Mesodermal cell (in vitro differentiated cells): ENCODE measurements at regions not wholly inside any gene's neighbourhood (a gene's known extent, or its start where the extent isn't known, plus 50 kb on each side); places are given as distances from the start of the nearest gene placed in this dataset.
"Not testable (repeated sequence)": the region's sequence is repeated elsewhere in the genome, so short reads cannot be mapped to it uniquely, and the experiment has no call there.

Source experiments
- H3K27ac ChIP-seq: 2 replicates; pipeline ENCODE4 v1.7.0; 2013; ENCODE audit warnings: mild to moderate bottlenecking, low read depth, low read length, moderate library complexity; ENCODE audit not compliant: severe bottlenecking
- H3K36me3 ChIP-seq: 2 replicates; pipeline ENCODE4 v1.7.1; 2013; ENCODE audit warnings: mild to moderate bottlenecking, low read length, moderate library complexity; ENCODE audit not compliant: control insufficient read depth, insufficient read depth
- H3K4me1 ChIP-seq: one replicate; pipeline ENCODE4 v1.7.1; 2013; ENCODE audit warnings: mild to moderate bottlenecking, low read length; ENCODE audit not compliant: insufficient read depth, control insufficient read depth, poor library complexity, severe bottlenecking
- H3K4me3 ChIP-seq: 2 replicates; pipeline ENCODE4 v1.7.0; 2013; ENCODE audit warnings: low read length, control low read depth, mild to moderate bottlenecking; ENCODE audit not compliant: insufficient read depth, poor library complexity, severe bottlenecking; ENCODE audit errors: extremely low read depth
- H3K9me3 ChIP-seq: 2 replicates; pipeline ENCODE4 v1.7.1; 2013; ENCODE audit warnings: mild to moderate bottlenecking, low read length, moderate library complexity; ENCODE audit not compliant: control insufficient read depth
- WGBS, 2 experiments: methylation state at CpG; one replicate each; pipeline ENCODE4 v1.1.5; 2013; ENCODE audit warnings: missing lambda C conversion rate in 2 of 2; ENCODE audit not compliant: insufficient coverage in 2 of 2; 5-methylcytosine and 5-hydroxymethylcytosine counted together

GRCh38 chrX:122140219-122140618 lies 1043.9 kb upstream of the GRIA3 start:
- H3K4me3 ChIP-seq, H3K36me3 ChIP-seq, H3K27ac ChIP-seq, H3K9me3 ChIP-seq, H3K4me1 ChIP-seq: not testable (repeated sequence)
- WGBS, 2 experiments: 100% methylated on average over 1 of the region's 5 CpGs; no CpG with 5 or more reads in 1 of the 2 experiments

- Histone ChIP-seq H3K4me1 (no peaks in the 10 kb centered on the region), H3K9me3 (no peaks in the 10 kb centered on the region), H3K4me3 (no peak overlapping the region), H3K27ac (no peak overlapping the region), H3K36me3 (no peaks in the 10 kb centered on the region)
- no CpG with 5 or more reads among the region's 1 CpG for WGBS, 2 experiments
Observed at GRCh38 chrX:122154019-122154418, 1030.1 kb upstream of the GRIA3 start.

GRCh38 chrX:122168241-122168640 lies 1015.8 kb upstream of the GRIA3 start:
- H3K9me3 ChIP-seq: no peaks in the 10 kb centered on the region
- H3K4me1 ChIP-seq: no peaks in the 10 kb centered on the region
- no peak overlapping the region for H3K27ac ChIP-seq
- no peaks in the 10 kb centered on the region for H3K36me3 ChIP-seq
- H3K4me3 ChIP-seq: no peak overlapping the region
- WGBS, 2 experiments: no CpG with 5 or more reads among the region's 2 CpGs

- 50 to 88% methylated on average over 1 of the region's 1 CpG for WGBS, 2 experiments
- Histone ChIP-seq H3K9me3 (peaks cover 3% of the 10 kb centered on the region), H3K4me3 (no peak overlapping the region), H3K27ac (no peak overlapping the region), H3K36me3 (no peaks in the 10 kb centered on the region), H3K4me1 (no peaks in the 10 kb centered on the region)
Observed at GRCh38 chrX:122184791-122185190, 999.3 kb upstream of the GRIA3 start.

- WGBS, 2 experiments: no CpG with 5 or more reads among the region's 2 CpGs
- Histone ChIP-seq H3K36me3 (no peaks in the 10 kb centered on the region), H3K4me3 (no peak overlapping the region)
Observed at GRCh38 chrX:122187069-122187713, 996.9 kb upstream of the GRIA3 start.

GRCh38 chrX:122188751-122189150 lies 995.3 kb upstream of the GRIA3 start:
- Histone ChIP-seq H3K36me3 (no peaks in the 10 kb centered on the region), H3K4me1 (no peaks in the 10 kb centered on the region), H3K4me3 (no peak overlapping the region), H3K9me3 (peaks cover 3% of the 10 kb centered on the region), H3K27ac (no peak overlapping the region)
- WGBS, 2 experiments: no CpG with 5 or more reads among the region's 2 CpGs

More at GRCh38 chrX:122187069-122187713, 996.9 kb upstream of the GRIA3 start:
- no peaks in the 10 kb centered on the region for H3K4me1 ChIP-seq
- no peak overlapping the region for H3K27ac ChIP-seq
- peaks cover 3% of the 10 kb centered on the region for H3K9me3 ChIP-seq

GRCh38 chrX:122196343-122196742 lies 987.7 kb upstream of the GRIA3 start:
- no peak overlapping the region for H3K27ac ChIP-seq
- H3K4me1 ChIP-seq: no peaks in the 10 kb centered on the region

GRCh38 chrX:122203399-122203798 lies 980.7 kb upstream of the GRIA3 start:
- H3K4me3 ChIP-seq: no peak overlapping the region
- no peaks in the 10 kb centered on the region for H3K4me1 ChIP-seq
- no peaks in the 10 kb centered on the region for H3K36me3 ChIP-seq
- H3K27ac ChIP-seq: no peak overlapping the region
- no peaks in the 10 kb centered on the region for H3K9me3 ChIP-seq
- WGBS, 2 experiments: 80% methylated on average over 1 of the region's 3 CpGs; no CpG with 5 or more reads in 1 of the 2 experiments

More at GRCh38 chrX:122196343-122196742, 987.7 kb upstream of the GRIA3 start:
- no peaks in the 10 kb centered on the region for H3K36me3 ChIP-seq
- H3K4me3 ChIP-seq: no peak overlapping the region
- WGBS, 2 experiments: 80 to 100% methylated on average over 1 of the region's 5 CpGs
- no peaks in the 10 kb centered on the region for H3K9me3 ChIP-seq

- no CpG with 5 or more reads among the region's 4 CpGs for WGBS, 2 experiments
- Histone ChIP-seq H3K9me3 (no peaks in the 10 kb centered on the region), H3K4me1 (no peaks in the 10 kb centered on the region), H3K36me3 (no peaks in the 10 kb centered on the region), H3K4me3 (no peak overlapping the region), H3K27ac (no peak overlapping the region)
Observed at GRCh38 chrX:122218666-122219065, 965.4 kb upstream of the GRIA3 start.

- no peaks in the 10 kb centered on the region for H3K36me3 ChIP-seq
- H3K27ac ChIP-seq: no peak overlapping the region
- H3K9me3 ChIP-seq: no peaks in the 10 kb centered on the region
- no CpG with 5 or more reads among the region's 1 CpG for WGBS, 2 experiments
- no peaks in the 10 kb centered on the region for H3K4me1 ChIP-seq
- no peak overlapping the region for H3K4me3 ChIP-seq
Observed at GRCh38 chrX:122219226-122219625, 964.9 kb upstream of the GRIA3 start.

- H3K4me1 ChIP-seq: no peaks in the 10 kb centered on the region
- no peak overlapping the region for H3K4me3 ChIP-seq
- H3K9me3 ChIP-seq: no peaks in the 10 kb centered on the region
- H3K36me3 ChIP-seq: no peaks in the 10 kb centered on the region
- 79 to 94% methylated on average over 2 of the region's 3 CpGs for WGBS, 2 experiments
- H3K27ac ChIP-seq: no peak overlapping the region
Observed at GRCh38 chrX:122219735-122220134, 964.3 kb upstream of the GRIA3 start.
